ENCODE measurements at regions not wholly inside any gene's neighbourhood (a gene's known extent, or its start where the extent isn't known, plus 50 kb on each side); places are given as distances from the start of the nearest gene placed in this dataset.

DNA sequence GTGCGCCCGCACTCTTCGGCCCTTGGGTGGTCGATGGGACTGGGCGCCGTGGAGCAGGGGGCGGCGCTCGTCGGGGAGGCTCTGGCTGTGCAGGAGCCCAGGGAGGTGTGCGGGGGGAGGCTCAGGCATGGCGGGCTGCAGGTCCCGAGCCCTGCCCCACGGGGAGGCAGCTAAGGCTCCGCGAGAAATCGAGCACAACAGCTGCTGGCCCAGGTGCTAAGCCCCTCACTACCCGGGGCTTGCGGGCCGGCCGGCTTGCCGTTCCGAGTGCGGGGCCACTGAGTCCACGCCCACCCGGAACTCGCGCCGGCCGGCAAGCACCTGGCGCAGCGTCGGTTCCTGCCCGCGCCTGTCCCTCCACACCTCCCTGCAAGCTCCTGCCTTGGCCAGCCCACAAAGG is 462.3 kb upstream of the JARID2 start:
- no peak for DNase-seq (ENCODE audit: low read depth in 2 of 2)

DNA sequence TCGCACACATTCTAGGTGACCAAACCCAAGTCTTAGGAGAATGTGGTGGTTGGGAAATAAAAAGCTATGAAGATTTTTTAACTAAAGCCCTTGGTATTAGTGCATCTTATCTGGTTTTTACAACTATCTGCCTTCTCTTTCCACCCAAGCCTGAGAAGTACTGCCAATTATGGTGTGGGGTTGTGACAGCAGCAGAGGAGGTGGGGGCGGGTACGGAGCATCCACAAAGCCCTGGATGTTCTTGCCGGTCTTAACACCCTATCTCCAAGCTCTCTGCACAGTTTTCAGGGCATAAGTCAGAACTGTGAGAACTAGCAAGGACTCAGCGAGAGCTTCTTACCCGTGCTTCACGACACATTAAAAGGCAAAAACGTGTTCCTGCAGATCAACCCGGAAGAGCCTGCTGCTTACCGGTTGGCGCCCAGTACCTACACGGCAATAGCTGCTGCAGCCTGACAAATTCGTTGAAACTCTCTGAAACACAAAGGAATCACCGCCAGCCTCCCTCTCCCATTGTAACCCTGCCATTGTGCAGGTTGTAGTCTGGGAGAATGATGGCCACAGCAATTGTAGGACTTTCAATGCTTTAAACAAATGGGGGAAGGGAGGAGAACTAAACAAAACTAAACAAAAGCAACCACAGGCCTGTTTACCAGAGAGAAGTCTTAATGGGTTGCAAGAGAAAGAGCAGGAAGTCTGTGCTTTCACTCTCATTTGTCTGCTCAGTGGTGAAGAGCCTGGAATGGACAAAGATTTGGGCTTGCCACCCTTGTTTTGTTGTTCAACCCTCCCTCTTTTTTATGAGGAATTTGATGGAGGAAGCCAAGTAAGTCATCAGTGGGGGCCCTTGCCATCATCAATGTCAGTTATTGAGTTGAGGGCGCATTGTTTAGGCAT is 461.0 kb upstream of the JARID2 start:
- no peak for DNase-seq (ENCODE audit: low read depth in 2 of 2)

- no peak for DNase-seq (ENCODE audit: low read depth in 2 of 2)
Observed at GRCh38 chr6:14785493-14785790, 460.4 kb upstream of the JARID2 start.

- DNase-seq (ENCODE audit: low read depth in 2 of 2) = no peak
Observed at GRCh38 chr6:14786008-14786407, 459.9 kb upstream of the JARID2 start.

GRCh38 chr6:14786455-14786854 is 459.4 kb upstream of the JARID2 start:
- DNase-seq (ENCODE audit: low read depth in 2 of 2) = no peak

GRCh38 chr6:14787250-14787649 is 458.6 kb upstream of the JARID2 start:
- DNase-seq (ENCODE audit: low read depth in 2 of 2) = no peak

DNA sequence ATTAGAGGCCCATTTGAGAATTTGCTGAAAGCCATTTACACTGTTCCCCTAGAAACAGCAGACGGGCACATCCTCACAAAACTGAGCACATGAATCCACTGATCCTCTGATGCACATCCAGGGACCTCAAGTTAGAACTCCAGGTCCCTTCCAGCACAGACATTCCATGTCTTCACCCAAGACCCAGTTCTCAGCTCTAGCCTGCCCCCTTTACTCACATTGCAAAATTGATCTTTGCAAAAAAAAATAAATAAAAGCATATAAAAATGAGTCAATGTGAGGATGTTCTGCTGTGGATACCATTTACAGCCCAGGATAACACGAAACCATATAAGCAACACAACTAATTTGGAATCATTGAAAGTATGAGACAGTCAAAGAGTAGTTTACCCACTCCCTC is 458.2 kb upstream of the JARID2 start:
- DNase-seq (ENCODE audit: low read depth in 2 of 2) = no peak

- no peak for DNase-seq (ENCODE audit: low read depth in 2 of 2)
Observed at GRCh38 chr6:14789996-14790395, 455.9 kb upstream of the JARID2 start.

- no peak for DNase-seq (ENCODE audit: low read depth in 2 of 2)
Observed at GRCh38 chr6:14790976-14791375, 454.9 kb upstream of the JARID2 start.

DNA sequence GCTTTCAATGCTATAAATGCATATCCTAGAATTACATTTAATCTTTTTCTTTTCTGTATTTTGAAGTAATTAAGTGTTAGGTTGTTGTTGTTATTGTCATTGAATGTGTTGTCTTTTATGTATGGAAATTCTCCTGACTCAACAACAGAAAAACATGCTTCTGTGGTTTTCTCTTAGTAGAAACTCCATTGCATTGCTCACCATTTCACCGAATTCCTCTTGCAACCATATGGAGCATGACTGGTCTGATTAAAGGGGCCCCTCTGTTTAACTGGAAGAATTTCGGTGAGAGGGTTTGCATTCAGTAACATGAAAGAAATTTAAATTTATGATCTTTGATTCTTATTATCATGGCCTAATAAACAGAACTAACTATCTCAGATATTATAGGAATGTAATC is 454.3 kb upstream of the JARID2 start:
- no peak for DNase-seq (ENCODE audit: low read depth in 2 of 2)

DNA sequence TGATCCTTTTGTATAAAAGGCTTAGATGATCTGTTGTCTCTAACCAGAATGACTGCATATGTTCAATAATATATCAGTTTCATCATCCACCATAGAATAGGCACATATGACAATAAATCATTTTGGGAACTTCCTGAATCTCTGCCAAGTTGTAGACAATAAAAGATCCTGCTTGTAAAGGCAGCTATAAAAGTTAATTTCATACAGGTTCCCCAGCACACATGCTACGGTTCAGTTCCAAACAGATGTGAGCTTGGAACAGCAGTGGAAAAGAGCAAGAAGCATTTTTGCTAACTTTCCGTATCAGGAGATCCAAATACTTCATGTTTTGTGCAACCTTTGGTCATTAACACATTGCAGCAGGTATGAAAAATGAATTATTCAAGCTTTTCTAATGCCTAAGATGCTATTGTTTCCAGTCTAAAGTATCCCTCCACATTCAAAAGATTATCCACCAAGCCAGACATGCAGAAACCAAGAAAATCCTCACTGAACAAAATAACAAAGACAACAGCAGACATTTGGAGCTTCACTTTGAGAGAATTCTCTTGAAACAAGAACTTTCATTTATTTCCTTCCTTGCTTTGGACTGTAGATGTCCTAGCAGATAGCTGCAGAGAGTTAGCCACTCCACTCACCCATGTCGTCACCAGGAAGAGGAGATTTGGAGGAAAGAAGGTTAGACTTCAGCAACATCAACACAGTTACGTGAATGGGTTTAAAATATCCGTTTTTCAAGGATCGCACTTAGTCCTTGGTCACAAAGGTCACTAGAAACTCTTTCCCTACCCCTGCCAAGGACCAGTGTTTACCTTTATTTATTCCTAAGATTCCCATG is 453.5 kb upstream of the JARID2 start:
- DNase-seq (ENCODE audit: low read depth in 2 of 2) = no peak

- DNase-seq (ENCODE audit: low read depth in 2 of 2) = no peak
Observed at GRCh38 chr6:14795451-14795850, 450.4 kb upstream of the JARID2 start.

- no peak for DNase-seq (ENCODE audit: low read depth in 2 of 2)
Observed at GRCh38 chr6:14796974-14797762, 448.7 kb upstream of the JARID2 start.

- no peak for DNase-seq (ENCODE audit: low read depth in 2 of 2)
Observed at GRCh38 chr6:14797875-14798593, 447.8 kb upstream of the JARID2 start.

- no peak for DNase-seq (ENCODE audit: low read depth in 2 of 2)
Observed at GRCh38 chr6:14798594-14798982, 447.3 kb upstream of the JARID2 start.

DNA sequence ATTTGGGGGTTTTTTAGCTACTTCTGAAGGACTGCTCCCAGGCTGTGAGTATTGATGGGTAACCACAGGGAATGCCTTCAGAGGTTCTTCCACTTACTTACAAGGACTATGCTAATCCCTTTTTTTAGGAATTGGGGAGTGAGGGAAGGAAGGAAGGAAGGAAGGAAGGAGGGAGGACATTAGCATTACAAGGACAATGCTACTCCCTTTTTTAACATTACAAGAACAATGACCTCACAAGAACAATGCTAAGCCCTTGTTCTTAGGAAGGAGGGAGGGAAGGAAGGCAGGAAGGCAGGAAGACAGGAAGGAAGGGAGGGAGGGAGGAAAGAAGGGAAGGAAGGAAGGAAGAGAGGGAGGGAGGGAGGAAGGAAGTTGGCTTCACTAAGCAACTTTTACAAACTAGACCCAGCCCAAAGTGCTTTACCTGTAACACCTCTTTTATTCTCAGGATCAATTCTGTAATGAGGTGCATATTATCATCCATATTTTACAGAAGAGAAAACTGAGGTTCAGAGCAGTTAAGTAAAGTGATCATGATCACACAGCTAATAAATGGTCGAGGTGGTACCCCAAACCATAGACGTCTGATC is 446.8 kb upstream of the JARID2 start:
- no peak for DNase-seq (ENCODE audit: low read depth in 2 of 2)

GRCh38 chr6:14799928-14800327 is 445.9 kb upstream of the JARID2 start:
- no peak for DNase-seq (ENCODE audit: low read depth in 2 of 2)

DNA sequence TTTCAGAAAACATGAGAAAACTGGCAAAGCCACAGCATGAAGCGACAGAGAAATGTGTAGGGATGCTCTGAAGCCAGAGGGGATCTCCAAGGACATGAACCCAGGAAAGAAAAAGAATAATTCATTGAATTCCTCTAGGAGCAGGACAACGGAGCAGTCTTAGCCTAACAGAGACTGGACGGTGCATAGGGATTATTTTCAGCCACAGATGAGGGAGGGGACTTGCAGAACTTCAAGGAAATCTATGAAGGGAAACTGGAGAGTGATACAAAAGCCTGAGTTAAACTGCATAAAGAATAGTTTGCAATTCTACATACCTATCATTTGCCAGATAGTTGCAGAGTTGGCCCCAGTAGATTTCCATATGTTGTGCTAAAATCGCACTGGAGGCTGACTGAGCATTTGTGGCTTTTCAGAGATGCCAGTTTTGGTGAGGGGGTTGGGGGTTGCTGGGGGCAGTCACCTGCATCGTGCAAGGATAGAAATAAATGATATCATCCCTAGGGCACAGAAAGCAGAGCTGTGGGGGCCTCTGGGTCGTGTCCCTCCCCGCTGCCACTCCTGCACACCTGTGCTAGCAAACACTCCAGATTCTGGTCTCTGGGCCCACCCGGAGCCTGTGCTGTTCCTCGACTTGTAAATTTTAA is 443.2 kb upstream of the JARID2 start:
- DNase-seq (ENCODE audit: low read depth in 2 of 2) = no peak

DNA sequence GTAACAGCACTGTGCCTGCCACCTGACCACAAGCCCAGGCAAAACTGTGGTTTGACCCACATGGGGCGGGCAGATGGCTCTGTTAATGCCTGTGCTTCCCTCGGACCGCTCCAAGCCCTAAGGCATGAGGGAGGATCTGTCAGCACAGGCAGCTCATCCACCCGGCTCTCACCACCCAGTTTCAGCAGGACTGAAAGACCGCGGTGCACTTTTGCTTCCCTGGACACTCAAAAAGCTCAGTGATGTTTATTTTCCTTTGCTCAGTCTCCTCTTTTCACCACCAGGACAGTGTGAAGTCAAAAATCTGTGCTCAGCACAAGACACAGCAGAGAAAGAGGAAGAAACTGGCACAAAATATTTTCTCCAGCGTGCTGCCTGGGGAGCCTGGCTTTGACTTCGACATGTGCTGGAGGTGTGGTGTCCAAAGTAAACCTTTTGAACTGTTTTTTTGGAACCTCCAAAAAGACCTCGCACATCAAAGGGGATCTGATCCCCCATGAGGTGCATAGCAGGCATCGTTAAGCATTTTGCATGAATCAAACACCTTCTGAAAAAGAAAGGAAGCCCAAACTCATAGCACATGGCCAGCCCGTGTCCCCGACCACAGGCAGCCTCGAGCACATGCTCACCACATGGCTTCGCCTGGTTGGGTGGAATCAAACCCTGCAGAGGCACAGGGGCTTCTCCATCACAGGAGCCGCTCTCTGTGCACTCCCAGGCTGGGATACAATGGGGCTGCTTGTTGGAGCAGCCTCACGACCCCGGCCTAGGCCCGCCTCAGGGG is 441.7 kb upstream of the JARID2 start:
- DNase-seq (ENCODE audit: low read depth in 2 of 2) = no peak

GRCh38 chr6:14804785-14805210 is 441.1 kb upstream of the JARID2 start:
- DNase-seq (ENCODE audit: low read depth in 2 of 2) = no peak

Measured in stimulated activated CD8-positive, alpha-beta memory T cell treated with anti-CD3 and anti-CD28 coated beads, Interleukin-15, amount 100 ng/mL, for 4 hours (primary cell).